Smooth muscle cell (in vitro differentiated cells): ENCODE measurements at regions not wholly inside any gene's neighbourhood (a gene's known extent, or its start where the extent isn't known, plus 50 kb on each side); places are given as distances from the start of the nearest gene placed in this dataset.

Experiments used
- DNase-seq: peaks from one replicate; lab custom pipeline; 2025; ENCODE audit not compliant: unreplicated experiment; lab: John Stamatoyannopoulos, UW
- H2AFZ ChIP-seq: fragments of 200-600 bp; sonication (generic); 2 replicates; pipeline ENCODE4 v1.6.0; 2016; ENCODE audit warnings: antibody characterized with exemption, low read depth, mild to moderate bottlenecking
- H3F3A ChIP-seq: fragments of 200-600 bp; sonication (generic); 2 replicates; pipeline ENCODE4 v1.6.0; 2017; ENCODE audit warnings: antibody characterized with exemption, low read depth
- H3K27ac ChIP-seq: fragments of 200-600 bp; sonication (generic); 2 replicates; pipeline ENCODE4 v1.5.1; 2016; ENCODE audit warnings: low read depth, mild to moderate bottlenecking
- H3K27me3 ChIP-seq: fragments of 200-600 bp; sonication (generic); 2 replicates; pipeline ENCODE4 v1.6.1; 2016; ENCODE audit warnings: low read depth, mild to moderate bottlenecking
- H3K36me3 ChIP-seq: fragments of 200-600 bp; sonication (generic); 2 replicates; pipeline ENCODE4 v1.5.1; 2016; ENCODE audit warnings: low read depth
- H3K4me1 ChIP-seq: fragments of 200-600 bp; sonication (generic); 2 replicates; pipeline ENCODE4 v1.5.1; 2016; ENCODE audit warnings: low read depth
- H3K4me2 ChIP-seq: fragments of 200-600 bp; sonication (generic); 2 replicates; pipeline ENCODE4 v1.6.0; 2016; ENCODE audit warnings: mild to moderate bottlenecking
- H3K4me3 ChIP-seq: fragments of 200-600 bp; sonication (generic); 2 replicates; pipeline ENCODE4 v1.5.1; 2016; ENCODE audit warnings: mild to moderate bottlenecking
- H3K79me2 ChIP-seq: fragments of 200-600 bp; sonication (generic); 2 replicates; pipeline ENCODE4 v1.6.0; 2016; ENCODE audit warnings: low read depth, mild to moderate bottlenecking
- H3K9ac ChIP-seq: fragments of 200-600 bp; sonication (generic); 2 replicates; pipeline ENCODE4 v1.6.0; 2016; ENCODE audit warnings: low read depth
- H3K9me3 ChIP-seq: fragments of 200-600 bp; sonication (generic); replicated peaks from 2 replicates; pipeline ENCODE4 v1.5.1; 2016; ENCODE audit warnings: low read depth
- H4K20me1 ChIP-seq: fragments of 200-600 bp; sonication (generic); 2 replicates; pipeline ENCODE4 v1.6.0; 2016; ENCODE audit warnings: low read depth
- WGBS: methylation state at CpG from one replicate; pipeline ENCODE4 v1.1.7; 2016; ENCODE audit warnings: low lambda C conversion rate; 5-methylcytosine and 5-hydroxymethylcytosine counted together
- TF ChIP-seq, protein P1 (sequence below): fragments of 200-600 bp; sonication (generic); IDR thresholded peaks from 2 replicates; pipeline ENCODE4 v1.5.1; 2017; ENCODE audit warnings: borderline replicate concordance, mild to moderate bottlenecking, antibody characterized with exemption; ENCODE audit not compliant: insufficient read depth, poor library complexity, severe bottlenecking

DNA sequence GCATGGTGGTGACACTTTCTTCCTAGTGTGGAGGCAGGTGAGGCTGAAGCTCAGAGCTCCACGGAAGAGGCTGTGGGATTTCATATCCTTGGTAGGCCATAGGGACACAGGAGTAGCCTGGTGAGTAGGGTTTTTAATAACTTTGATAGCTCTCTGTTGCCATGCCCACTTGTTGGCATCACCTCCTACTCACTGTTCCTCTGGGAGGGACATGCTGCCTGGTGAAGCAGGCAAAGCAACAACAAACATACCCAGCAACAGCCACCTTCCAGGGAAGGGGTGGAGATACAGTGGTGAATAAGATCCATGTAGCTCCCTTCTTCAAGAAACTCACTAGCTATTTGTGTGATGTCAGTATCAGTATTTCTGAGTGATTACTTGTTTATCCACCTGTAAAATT, 285.4 kb downstream of the CLIC5 start:
- no peak for DNase-seq
- H3K4me1 ChIP-seq = no peaks in the 10 kb centered on the region
- H3K36me3 ChIP-seq = no peaks in the 10 kb centered on the region
- H3K27ac ChIP-seq = no peak overlapping the region
- H3K4me2 ChIP-seq = no peak overlapping the region
- H2AFZ ChIP-seq = no peak overlapping the region
- no peaks in the 10 kb centered on the region for H3K79me2 ChIP-seq
- no peak overlapping the region for H3K4me3 ChIP-seq
- H3K9ac ChIP-seq = no peak overlapping the region
- H3K9me3 ChIP-seq = no peaks in the 10 kb centered on the region
- no peaks in the 10 kb centered on the region for H4K20me1 ChIP-seq
- WGBS = 100% methylated on average over 1 of the region's 1 CpG
- H3F3A ChIP-seq = no peaks in the 10 kb centered on the region
- TF ChIP-seq, protein P1, sequence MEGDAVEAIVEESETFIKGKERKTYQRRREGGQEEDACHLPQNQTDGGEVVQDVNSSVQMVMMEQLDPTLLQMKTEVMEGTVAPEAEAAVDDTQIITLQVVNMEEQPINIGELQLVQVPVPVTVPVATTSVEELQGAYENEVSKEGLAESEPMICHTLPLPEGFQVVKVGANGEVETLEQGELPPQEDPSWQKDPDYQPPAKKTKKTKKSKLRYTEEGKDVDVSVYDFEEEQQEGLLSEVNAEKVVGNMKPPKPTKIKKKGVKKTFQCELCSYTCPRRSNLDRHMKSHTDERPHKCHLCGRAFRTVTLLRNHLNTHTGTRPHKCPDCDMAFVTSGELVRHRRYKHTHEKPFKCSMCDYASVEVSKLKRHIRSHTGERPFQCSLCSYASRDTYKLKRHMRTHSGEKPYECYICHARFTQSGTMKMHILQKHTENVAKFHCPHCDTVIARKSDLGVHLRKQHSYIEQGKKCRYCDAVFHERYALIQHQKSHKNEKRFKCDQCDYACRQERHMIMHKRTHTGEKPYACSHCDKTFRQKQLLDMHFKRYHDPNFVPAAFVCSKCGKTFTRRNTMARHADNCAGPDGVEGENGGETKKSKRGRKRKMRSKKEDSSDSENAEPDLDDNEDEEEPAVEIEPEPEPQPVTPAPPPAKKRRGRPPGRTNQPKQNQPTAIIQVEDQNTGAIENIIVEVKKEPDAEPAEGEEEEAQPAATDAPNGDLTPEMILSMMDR = no peak
- no peaks in the 10 kb centered on the region for H3K27me3 ChIP-seq

DNA sequence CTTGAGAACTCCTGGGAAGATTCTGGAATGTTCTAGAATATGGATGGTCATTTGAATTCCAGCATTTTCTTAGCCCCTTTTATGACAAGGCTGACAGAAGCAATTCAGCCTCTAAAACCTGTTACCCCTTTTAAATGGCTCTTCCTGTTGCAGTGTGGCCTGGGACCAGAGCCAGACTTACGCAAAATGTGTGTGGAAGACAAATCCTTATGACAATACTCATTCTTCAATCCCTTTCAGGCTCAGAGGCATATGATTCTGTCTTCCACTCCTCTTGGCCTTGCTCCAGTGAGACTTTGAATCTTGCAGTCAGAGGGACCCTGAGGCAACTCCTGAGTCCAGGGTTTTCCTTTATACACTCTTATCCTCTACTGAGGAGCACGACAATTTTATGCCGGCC, 287.0 kb downstream of the CLIC5 start:
- no peak for DNase-seq

GRCh38 chr6:45727819-45728449, 287.7 kb downstream of the CLIC5 start:
- TF ChIP-seq, protein P1 = no peak
- WGBS = 92% methylated on average over 6 of the region's 6 CpGs
- DNase-seq = no peak
- Histone ChIP-seq H3K9ac (no peak overlapping the region), H4K20me1 (no peaks in the 10 kb centered on the region), H3K79me2 (no peaks in the 10 kb centered on the region), H3K4me3 (no peak overlapping the region), H3K9me3 (no peaks in the 10 kb centered on the region), H3K36me3 (no peaks in the 10 kb centered on the region), H3K27ac (no peak overlapping the region), H3K4me1 (no peaks in the 10 kb centered on the region), H3K4me2 (no peak overlapping the region), H3K27me3 (no peaks in the 10 kb centered on the region), H2AFZ (no peak overlapping the region), H3F3A (no peaks in the 10 kb centered on the region)

More for the DNA sequence above, 287.0 kb downstream of the CLIC5 start:
- no peak overlapping the region for H2AFZ ChIP-seq
- no peaks in the 10 kb centered on the region for H3K4me1 ChIP-seq
- H3K27ac ChIP-seq = no peak overlapping the region
- no peaks in the 10 kb centered on the region for H3K9me3 ChIP-seq
- H4K20me1 ChIP-seq = no peaks in the 10 kb centered on the region
- H3F3A ChIP-seq = no peaks in the 10 kb centered on the region
- H3K4me3 ChIP-seq = no peak overlapping the region
- TF ChIP-seq, protein P1 = no peak
- H3K27me3 ChIP-seq = no peaks in the 10 kb centered on the region
- H3K36me3 ChIP-seq = no peaks in the 10 kb centered on the region
- WGBS = 91% methylated on average over 3 of the region's 3 CpGs
- no peaks in the 10 kb centered on the region for H3K79me2 ChIP-seq
- no peak overlapping the region for H3K4me2 ChIP-seq
- no peak overlapping the region for H3K9ac ChIP-seq

DNA sequence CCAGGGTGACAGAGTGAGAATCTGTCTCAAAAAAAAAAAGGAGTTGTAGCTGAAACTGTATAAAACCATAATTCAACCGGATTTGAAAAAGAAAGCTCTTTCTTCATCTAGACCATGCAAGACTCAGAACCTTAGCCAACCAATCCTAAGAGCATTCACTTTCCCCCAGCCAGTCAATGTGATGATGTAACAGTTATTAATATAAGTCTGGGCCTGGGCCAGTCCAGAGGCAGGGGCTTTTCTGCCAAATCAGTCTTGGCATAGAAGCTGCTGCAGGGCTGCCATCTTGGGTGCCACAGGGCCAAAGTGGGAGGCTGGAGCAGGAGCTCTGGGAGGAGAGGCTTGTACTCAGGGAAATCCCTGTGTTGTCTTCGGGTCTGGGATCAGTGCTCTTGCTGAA, 288.4 kb downstream of the CLIC5 start:
- DNase-seq = no peak
- H4K20me1 ChIP-seq = no peaks in the 10 kb centered on the region
- TF ChIP-seq, protein P1 = no peak
- no peaks in the 10 kb centered on the region for H3K4me1 ChIP-seq
- H3K9me3 ChIP-seq = no peaks in the 10 kb centered on the region
- H2AFZ ChIP-seq = no peak overlapping the region
- no peak overlapping the region for H3K9ac ChIP-seq
- no peak overlapping the region for H3K4me2 ChIP-seq
- H3F3A ChIP-seq = no peaks in the 10 kb centered on the region
- no peak overlapping the region for H3K4me3 ChIP-seq
- no peaks in the 10 kb centered on the region for H3K36me3 ChIP-seq
- H3K27me3 ChIP-seq = no peaks in the 10 kb centered on the region
- no peaks in the 10 kb centered on the region for H3K79me2 ChIP-seq
- H3K27ac ChIP-seq = no peak overlapping the region
- WGBS = 96% methylated on average over 2 of the region's 2 CpGs
